ENCODE measurements at regions not wholly inside any gene's neighbourhood (a gene's known extent, or its start where the extent isn't known, plus 50 kb on each side); places are given as distances from the start of the nearest gene placed in this dataset.
A peak's percentile ranks its signal among the peaks of the same experiment; 100 is the strongest.

GRCh38 chr6:40798069-40798770, 211.1 kb upstream of the LRFN2 start:
- H4K20me1 ChIP-seq (replicated peaks in 1 of 2; ENCODE audit: control insufficient read depth in 1 of 2, insufficient read depth in 2 of 2, low read length in 2 of 2) = peaks cover 0 to 4% of the 10 kb centered on the region in 2 experiments
- H3K4me1 ChIP-seq (replicated peaks in 1 of 4; ENCODE audit: control insufficient read depth in 3 of 4, insufficient read depth in 4 of 4, low read length in 3 of 4) = peaks cover 0 to 8% (median 2%) of the 10 kb centered on the region in 4 experiments; a peak in 3 of 7 replicates
- H2BK15ac ChIP-seq (ENCODE audit: low read length) = no peak overlapping the region
- H2AFZ ChIP-seq (ENCODE audit: low read length) = no peak overlapping the region
- no peak overlapping the region for H2BK120ac ChIP-seq (replicated peaks; ENCODE audit: low read depth, low read length)
- H3K36me3 ChIP-seq (ENCODE audit: control insufficient read depth in 2 of 4, insufficient read depth in 4 of 4, low read length in 3 of 4) = no peaks in the 10 kb centered on the region
- no peaks in the 10 kb centered on the region for H3K9me3 ChIP-seq (ENCODE audit: insufficient read depth in 2 of 2, low read depth in 1 of 2, low read length in 1 of 2)
- H2BK20ac ChIP-seq (ENCODE audit: low read length) = no peak overlapping the region
- H3K4me3 ChIP-seq (ENCODE audit: extremely low read depth in 1 of 4, insufficient read depth in 2 of 4, low read depth in 3 of 4, low read length in 4 of 4) = no peak overlapping the region
- H4K5ac ChIP-seq (ENCODE audit: insufficient read length, low read depth, low read length) = no peak overlapping the region
- 55% methylated on average over 7 of the region's 7 CpGs; no CpG with 5 or more reads in 1 of the 2 experiments for WGBS, 2 experiments (ENCODE audit: extremely low coverage in 1 of 2, insufficient coverage in 1 of 2, insufficient read length in 1 of 2, insufficient replicate concordance in 2 of 2, low coverage in 1 of 2, low lambda C conversion rate in 2 of 2, missing lambda C conversion rate in 1 of 2)
- H4K91ac ChIP-seq (replicated peaks; ENCODE audit: insufficient read length, low read length) = no peak overlapping the region
- H3K79me2 ChIP-seq (ENCODE audit: control insufficient read depth in 1 of 2, insufficient read depth in 2 of 2, low read length in 2 of 2) = no peaks in the 10 kb centered on the region
- no peak overlapping the region for H3K27ac ChIP-seq (ENCODE audit: low read depth, low read length)
- ChIA-PET POLR2A (ENCODE audit: partially characterized antibody) (no interaction called here), CTCF (ENCODE audit: partially characterized antibody) (interaction anchor here (0.8 to 2.5 kb wide), 9 partner anchors 12 to 470 kb away, joined by 3 to 8 read pairs (median 4); no protein-coding TSS in a partner anchor)
- no peak overlapping the region for H3K18ac ChIP-seq (ENCODE audit: extremely low read depth, low read length)
- H2AK5ac ChIP-seq (ENCODE audit: low read depth, low read length) = no peak overlapping the region
- H2BK5ac ChIP-seq (ENCODE audit: low read depth, low read length) = no peak overlapping the region
- H3K9ac ChIP-seq (replicated peaks in 1 of 4; ENCODE audit: extremely low read depth in 1 of 4, low read depth in 3 of 4, low read length in 3 of 4) = no peak overlapping the region
- peaks cover 0 to 18% (median 6%) of the 10 kb centered on the region in 4 experiments; a peak in 4 of 7 replicates for H3K27me3 ChIP-seq (replicated peaks in 1 of 4; ENCODE audit: control insufficient read depth in 3 of 4, extremely low read depth in 1 of 4, insufficient read depth in 3 of 4, low read length in 3 of 4)
- no peaks in the 10 kb centered on the region for H3K23me2 ChIP-seq (ENCODE audit: low read depth, low read length)
- no peak overlapping the region for H3K23ac ChIP-seq (ENCODE audit: insufficient read length)
- no peak overlapping the region for H3K4me2 ChIP-seq (ENCODE audit: insufficient read depth in 1 of 2, low read depth in 2 of 2, low read length in 2 of 2)
- no peak overlapping the region for H3K14ac ChIP-seq (ENCODE audit: insufficient read length)
- H3K79me1 ChIP-seq (ENCODE audit: low read depth, low read length) = no peaks in the 10 kb centered on the region
- no peak overlapping the region; the same call in 1 of the 2 replicates for H4K8ac ChIP-seq (ENCODE audit: extremely low read depth, insufficient read depth, low read length)
- no peak overlapping the region for H3K4ac ChIP-seq (replicated peaks; ENCODE audit: insufficient read length, low read depth, low read length)
- no peak for FAIRE-seq
- no peak overlapping the region for H2BK12ac ChIP-seq (ENCODE audit: low read depth, low read length)
- no peak overlapping the region for H3K56ac ChIP-seq (replicated peaks; ENCODE audit: insufficient read length, low read depth, low read length)
- DNase-seq (ENCODE audit: low read depth in 1 of 2, low spot score in 2 of 2) = peak; percentile 21 to 57
- TF ChIP-seq TAF1 (IDR thresholded peaks at IDR 0.05; ENCODE audit: low read depth, low read length) = no peak
- TF ChIP-seq ASH2L (IDR thresholded peaks at IDR 0.05; ENCODE audit: low read length) = no peak
- TF ChIP-seq HDAC6 (IDR thresholded peaks at IDR 0.05; ENCODE audit: low read depth, low read length) = no peak
- no peak for TF ChIP-seq TCF12 (IDR thresholded peaks at IDR 0.05; ENCODE audit: low read depth, low read length)
- TF ChIP-seq SP1 (IDR thresholded peaks at IDR 0.05; ENCODE audit: low read depth, low read length) = no peak
- TF ChIP-seq KDM1A (IDR thresholded peaks at IDR 0.05; ENCODE audit: borderline replicate concordance, low read length) = no peak
- TF ChIP-seq SIN3A (conservative IDR thresholded peaks at IDR 0.05 in 1 of 2, IDR thresholded peaks at IDR 0.05 in 1 of 2; ENCODE audit: low read depth in 1 of 2, low read length in 2 of 2) = no peak
- TF ChIP-seq CBX8 (IDR thresholded peaks at IDR 0.05; ENCODE audit: borderline replicate concordance, low read depth, low read length) = no peak
- no peak for TF ChIP-seq GABPA (IDR thresholded peaks at IDR 0.05; ENCODE audit: borderline replicate concordance, insufficient read depth, low read length)
- no peak for TF ChIP-seq RAD21 (IDR thresholded peaks at IDR 0.05 in 1 of 2, conservative IDR thresholded peaks at IDR 0.05 in 1 of 2; ENCODE audit: low read depth in 2 of 2, low read length in 2 of 2)
- no peak for TF ChIP-seq SUZ12 (IDR thresholded peaks at IDR 0.05; ENCODE audit: low read length)
- no peak for TF ChIP-seq RBBP5 (IDR thresholded peaks at IDR 0.05; ENCODE audit: borderline replicate concordance, low read depth, low read length)
- TF ChIP-seq EGR1 (IDR thresholded peaks at IDR 0.05; ENCODE audit: borderline replicate concordance, low read depth, low read length) = no peak
